SK-N-SH (cell line): ENCODE measurements at regions not wholly inside any gene's neighbourhood (a gene's known extent, or its start where the extent isn't known, plus 50 kb on each side); places are given as distances from the start of the nearest gene placed in this dataset.
A peak's percentile ranks its signal among the peaks of the same experiment; 100 is the strongest.

Source experiments
- CTCF ChIA-PET: fragments of 300-600, 350-600 bp; formaldehyde crosslinking; extraction: SDS; loops from one replicate; lab custom pipeline; 2021; lab: Yijun Ruan, JAX
- POLR2A ChIA-PET: fragments of 350-600 bp; sonication (Branson Sonifier 250); formaldehyde crosslinking; extraction: SDS; loops from one replicate; lab custom pipeline; 2020; ENCODE audit warnings: antibody characterized with exemption, inconsistent platforms; lab: Yijun Ruan, JAX
- DNase-seq: peaks from one replicate; pipeline ENCODE4 v3.0.0; 2012
- H2AFZ ChIP-seq: fragments of 200-600 bp; sonication (generic); 2 replicates; pipeline ENCODE4 v1.8.1; 2016; ENCODE audit warnings: antibody characterized with exemption, mild to moderate bottlenecking, low read depth
- H3F3A ChIP-seq: fragments of 200-600 bp; sonication (generic); replicated peaks from 2 replicates; pipeline ENCODE3; 2016; ENCODE audit warnings: antibody characterized with exemption, mild to moderate bottlenecking; ENCODE audit not compliant: insufficient read depth
- H3K27ac ChIP-seq, 2 experiments: fragments of 200-500 bp in 1 of 2; fragments of 200-600 bp in 1 of 2; sonication (Bioruptor generic) in 1 of 2; sonication (generic), shearing (Covaris generic) in 1 of 2; 2 replicates each; pipeline versions ENCODE4 v1.5.1 to v1.6.1; 2014 to 2016; ENCODE audit warnings: low read depth in 2 of 2, inconsistent platforms in 1 of 2, low read length in 1 of 2, mild to moderate bottlenecking in 1 of 2, mixed read lengths in 1 of 2
- H3K27me3 ChIP-seq: fragments of 200-600 bp; sonication (generic), shearing (Covaris generic); 2 replicates; pipeline ENCODE4 v1.6.1; 2016; ENCODE audit warnings: mixed run types; ENCODE audit not compliant: insufficient read depth
- H3K36me3 ChIP-seq, 2 experiments: fragments of 200-500 bp in 1 of 2; fragments of 200-600 bp in 1 of 2; sonication (Bioruptor generic) in 1 of 2; sonication (generic) in 1 of 2; replicated peaks in 1 of 2; 2 replicates each; pipeline versions ENCODE3 to v1.5.1; 2014 to 2016; ENCODE audit warnings: low read length in 1 of 2, mild to moderate bottlenecking in 1 of 2; ENCODE audit not compliant: insufficient read depth in 2 of 2, control insufficient read depth in 1 of 2
- H3K4me1 ChIP-seq, 2 experiments: fragments of 200-500 bp in 1 of 2; fragments of 200-600 bp in 1 of 2; sonication (Bioruptor generic) in 1 of 2; sonication (generic), shearing (Covaris generic) in 1 of 2; 2 replicates each; pipeline versions ENCODE4 v1.5.1 to v1.6.1; 2014 to 2016; ENCODE audit warnings: low read depth in 1 of 2, low read length in 1 of 2, mixed run types in 1 of 2; ENCODE audit not compliant: insufficient read depth in 2 of 2, control insufficient read depth in 1 of 2
- H3K4me2 ChIP-seq: fragments of 200-600 bp; sonication (generic), shearing (Covaris generic); 2 replicates; pipeline ENCODE4 v1.6.1; 2017; ENCODE audit warnings: mixed run types
- H3K4me3 ChIP-seq, 2 experiments: fragments of 200-500 bp in 1 of 2; fragments of 200-600 bp in 1 of 2; sonication (Bioruptor generic) in 1 of 2; sonication (generic), shearing (Covaris generic) in 1 of 2; 2 replicates each; pipeline versions ENCODE4 v1.5.1 to v1.8.1; 2014 to 2016; ENCODE audit warnings: low read depth in 2 of 2, inconsistent platforms in 1 of 2, low read length in 1 of 2, mild to moderate bottlenecking in 1 of 2, mixed read lengths in 1 of 2, moderate library complexity in 1 of 2
- H3K79me2 ChIP-seq: fragments of 200-600 bp; sonication (generic); 2 replicates; pipeline ENCODE4 v1.8.1; 2017; ENCODE audit warnings: mild to moderate bottlenecking; ENCODE audit not compliant: insufficient read depth
- H3K9ac ChIP-seq: fragments of 200-600 bp; sonication (generic); 2 replicates; pipeline ENCODE4 v1.6.1; 2017; ENCODE audit warnings: mixed run types
- H3K9me2 ChIP-seq: fragments of 200-600 bp; sonication (generic); 2 replicates; pipeline ENCODE4 v1.6.1; 2017; ENCODE audit warnings: mixed run types
- H3K9me3 ChIP-seq: fragments of 200-600 bp; sonication (generic); 2 replicates; pipeline ENCODE4 v1.6.1; 2017; ENCODE audit warnings: mixed run types, mild to moderate bottlenecking, moderate library complexity
- H4K20me1 ChIP-seq: fragments of 200-600 bp; sonication (generic); 2 replicates; pipeline ENCODE4 v1.6.1; 2017; ENCODE audit warnings: mild to moderate bottlenecking, mixed run types; ENCODE audit not compliant: insufficient read depth
- CHD2 ChIP-seq: fragments of 150-350 bp; IDR thresholded peaks from 2 replicates; pipeline ENCODE4 v1.6.1; 2018; ENCODE audit warnings: low read length; ENCODE audit not compliant: partially characterized antibody
- CTCF ChIP-seq: fragments of 200-600 bp; sonication (generic); IDR thresholded peaks from 2 replicates; pipeline ENCODE4 v1.6.1; 2017; ENCODE audit warnings: antibody characterized with exemption, mild to moderate bottlenecking, moderate library complexity
- EP300 ChIP-seq, 2 experiments: IDR thresholded peaks; 2 replicates each; pipeline versions ENCODE4 v1.4.0 to v1.6.1; 2012; ENCODE audit warnings: borderline replicate concordance in 1 of 2, low read depth in 1 of 2, low read length in 1 of 2
- EZH2phosphoT487 ChIP-seq: fragments of 200-600 bp; sonication (generic); IDR thresholded peaks from 2 replicates; pipeline ENCODE4 v1.6.1; 2017; ENCODE audit warnings: low read depth, mixed run types, mild to moderate bottlenecking, antibody characterized with exemption, moderate library complexity, borderline replicate concordance
- FOXM1 ChIP-seq: IDR thresholded peaks from 2 replicates; pipeline ENCODE4 v1.4.0; 2012; ENCODE audit warnings: low read depth, mild to moderate bottlenecking
- GABPA ChIP-seq: IDR thresholded peaks from 2 replicates; pipeline ENCODE4 v1.4.0; 2012; ENCODE audit warnings: low read depth, mild to moderate bottlenecking
- JUND ChIP-seq: IDR thresholded peaks from 2 replicates; pipeline ENCODE4 v1.4.0; 2012
- MAX ChIP-seq: IDR thresholded peaks from 2 replicates; pipeline ENCODE4 v1.4.0; 2012; ENCODE audit warnings: low read depth
- MEF2A ChIP-seq: IDR thresholded peaks from 2 replicates; pipeline ENCODE4 v1.4.0; 2012; ENCODE audit warnings: low read depth, borderline replicate concordance
- MXI1 ChIP-seq: IDR thresholded peaks from 2 replicates; pipeline ENCODE4 v1.6.1; 2012; ENCODE audit warnings: mild to moderate bottlenecking, low read depth, low read length, improper control_type of control experiment
- NFIC ChIP-seq: IDR thresholded peaks from 2 replicates; pipeline ENCODE4 v1.4.0; 2012; ENCODE audit warnings: borderline replicate concordance
- NRF1 ChIP-seq: IDR thresholded peaks from 2 replicates; pipeline ENCODE4 v1.6.1; 2012; ENCODE audit warnings: low read depth, mild to moderate bottlenecking, low read length
- PBX3 ChIP-seq: IDR thresholded peaks from 2 replicates; pipeline ENCODE4; 2012
- REST ChIP-seq: IDR thresholded peaks from 2 replicates; pipeline ENCODE4 v1.6.1; 2012; ENCODE audit warnings: mild to moderate bottlenecking, low read depth, low read length, moderate library complexity
- RXRA ChIP-seq: IDR thresholded peaks from 2 replicates; pipeline ENCODE4 v1.4.0; 2012; ENCODE audit warnings: low read depth, mild to moderate bottlenecking, borderline replicate concordance
- SMC3 ChIP-seq: IDR thresholded peaks from 2 replicates; pipeline ENCODE4 v1.6.1; 2012; ENCODE audit warnings: low read depth, low read length, improper control_type of control experiment
- TAF1 ChIP-seq: IDR thresholded peaks from 2 replicates; pipeline ENCODE4 v1.6.1; 2012; ENCODE audit warnings: low read depth, mild to moderate bottlenecking, low read length, moderate library complexity, borderline replicate concordance
- TCF12 ChIP-seq: IDR thresholded peaks from 2 replicates; pipeline ENCODE4 v1.4.0; 2012
- YY1 ChIP-seq: IDR thresholded peaks from 2 replicates; pipeline ENCODE4 v1.4.0; 2012; ENCODE audit warnings: low read depth, mild to moderate bottlenecking
- ZBTB33 ChIP-seq: IDR thresholded peaks from 2 replicates; pipeline ENCODE4 v1.4.0; 2012; ENCODE audit warnings: low read depth, borderline replicate concordance
- WGBS: methylation state at CpG from one replicate; pipeline ENCODE4 v1.1.6; 2017; ENCODE audit warnings: low lambda C conversion rate; 5-methylcytosine and 5-hydroxymethylcytosine counted together

GRCh38 chr9:111162026-111162425 is 123.8 kb upstream of the LPAR1 start:
- Histone ChIP-seq H3K27me3 (no peaks in the 10 kb centered on the region), H3K9me3 (peaks cover 1% of the 10 kb centered on the region; the same call in 1 of the 2 replicates), H3K9ac (no peak overlapping the region), H3F3A (no peaks in the 10 kb centered on the region), H3K27ac (no peak overlapping the region), H3K4me1 (no peaks in the 10 kb centered on the region; a peak in 2 of 4 replicates), H2AFZ (no peak overlapping the region), H4K20me1 (no peaks in the 10 kb centered on the region), H3K4me2 (no peak overlapping the region), H3K36me3 (no peaks in the 10 kb centered on the region), H3K9me2 (no peaks in the 10 kb centered on the region), H3K79me2 (no peaks in the 10 kb centered on the region), H3K4me3 (no peak overlapping the region)
- ChIA-PET POLR2A (no interaction called here), CTCF (interaction anchor here (1.3 kb wide), 1 partner anchor 10 kb away, joined by 3 read pairs; no protein-coding TSS in a partner anchor)
- DNase-seq, result no peak
- WGBS, result 87% methylated on average over 3 of the region's 3 CpGs
- TF ChIP-seq REST, result no peak
- TF ChIP-seq CTCF, result no peak
- TF ChIP-seq EP300 (IDR thresholded peaks at IDR 0.05; ENCODE audit: borderline replicate concordance in 1 of 2, low read depth in 1 of 2, low read length in 1 of 2), result no peak
- TF ChIP-seq MEF2A, result no peak
- TF ChIP-seq SMC3, result no peak
- TF ChIP-seq RXRA, result no peak
- TF ChIP-seq NRF1, result no peak
- TF ChIP-seq FOXM1, result no peak
- TF ChIP-seq GABPA, result no peak

- H3K4me1 ChIP-seq, result no peaks in the 10 kb centered on the region; a peak in 2 of 4 replicates
- 46% methylated on average over 3 of the region's 3 CpGs for WGBS
- no peak overlapping the region for H3K27ac ChIP-seq
- H3K4me2 ChIP-seq, result no peak overlapping the region
- DNase-seq, result no peak
- no peak overlapping the region for H3K9ac ChIP-seq
- H3K79me2 ChIP-seq, result no peaks in the 10 kb centered on the region
- no peak overlapping the region for H3K4me3 ChIP-seq
- H3K27me3 ChIP-seq, result no peaks in the 10 kb centered on the region
- H3K9me3 ChIP-seq, result no peaks in the 10 kb centered on the region
- CTCF ChIA-PET, result no interaction called here
- H2AFZ ChIP-seq, result 0 out of 2 replicates have a peak overlapping the region, but pooled peaks have one; percentile 5
- no peaks in the 10 kb centered on the region for H4K20me1 ChIP-seq
- no peaks in the 10 kb centered on the region for H3F3A ChIP-seq
- H3K36me3 ChIP-seq, result no peaks in the 10 kb centered on the region
- POLR2A ChIA-PET, result no interaction called here
- H3K9me2 ChIP-seq, result no peaks in the 10 kb centered on the region
- no peak for TF ChIP-seq MXI1
- TF ChIP-seq FOXM1, result no peak
- no peak for TF ChIP-seq ZBTB33
- no peak for TF ChIP-seq GABPA
- peak; percentile 43; the same call in 1 of the 2 replicates for TF ChIP-seq JUND
- peak; percentile 69 for TF ChIP-seq TCF12
- TF ChIP-seq CHD2, result no peak
- TF ChIP-seq NRF1, result no peak
- no peak for TF ChIP-seq TAF1
- no peak for TF ChIP-seq EZH2phosphoT487
- peak; percentile 28; the same call in 1 of the 2 replicates for TF ChIP-seq PBX3
- no peak for TF ChIP-seq MAX
- TF ChIP-seq YY1, result no peak
- TF ChIP-seq NFIC, result no peak
These were observed 122.7 kb upstream of the LPAR1 start for GRCh38 chr9:111161015-111161415.
